ENCODE measurements at regions not wholly inside any gene's neighbourhood (a gene's known extent, or its start where the extent isn't known, plus 50 kb on each side); places are given as distances from the start of the nearest gene placed in this dataset.
"Not testable (repeated sequence)": the region's sequence is repeated elsewhere in the genome, so short reads cannot be mapped to it uniquely, and the experiment has no call there.

GRCh38 chr16:29605593-29606205 is 57.3 kb upstream of the SPN start (continued):
- TF ChIP-seq HNF1A (IDR thresholded peaks at IDR 0.05; ENCODE audit: low read depth) = peak; percentile 63
- TF ChIP-seq HNF1A (CRISPR knock-in tag; IDR thresholded peaks at IDR 0.05; ENCODE audit: borderline replicate concordance) = peak; percentile 84; the same call in 1 of the 2 replicates
- TF ChIP-seq FOXK1 (CRISPR knock-in tag; IDR thresholded peaks at IDR 0.05; ENCODE audit: borderline replicate concordance, low read depth) = peak; percentile 74; the same call in 1 of the 2 replicates
- TF ChIP-seq THRA (CRISPR knock-in tag; IDR thresholded peaks at IDR 0.05; ENCODE audit: borderline replicate concordance) = peak; percentile 95; the same call in 1 of the 2 replicates
- TF ChIP-seq DMAP1 (CRISPR knock-in tag; IDR thresholded peaks at IDR 0.05) = peak; percentile 83
- peak; percentile 97 for TF ChIP-seq ARID5B (CRISPR knock-in tag; IDR thresholded peaks at IDR 0.05)
- peak; percentile 83; the same call in 1 of the 2 replicates for TF ChIP-seq KDM3A (CRISPR knock-in tag; IDR thresholded peaks at IDR 0.05; ENCODE audit: low read depth)
- TF ChIP-seq ZNF768 (CRISPR knock-in tag; IDR thresholded peaks at IDR 0.05) = peak; percentile 17; the same call in 1 of the 2 replicates
- 0 out of 2 replicates have a peak, but pooled peaks have one; percentile 54 for TF ChIP-seq BORCS8-MEF2B (CRISPR knock-in tag; IDR thresholded peaks at IDR 0.05)
- TF ChIP-seq, protein P1, sequence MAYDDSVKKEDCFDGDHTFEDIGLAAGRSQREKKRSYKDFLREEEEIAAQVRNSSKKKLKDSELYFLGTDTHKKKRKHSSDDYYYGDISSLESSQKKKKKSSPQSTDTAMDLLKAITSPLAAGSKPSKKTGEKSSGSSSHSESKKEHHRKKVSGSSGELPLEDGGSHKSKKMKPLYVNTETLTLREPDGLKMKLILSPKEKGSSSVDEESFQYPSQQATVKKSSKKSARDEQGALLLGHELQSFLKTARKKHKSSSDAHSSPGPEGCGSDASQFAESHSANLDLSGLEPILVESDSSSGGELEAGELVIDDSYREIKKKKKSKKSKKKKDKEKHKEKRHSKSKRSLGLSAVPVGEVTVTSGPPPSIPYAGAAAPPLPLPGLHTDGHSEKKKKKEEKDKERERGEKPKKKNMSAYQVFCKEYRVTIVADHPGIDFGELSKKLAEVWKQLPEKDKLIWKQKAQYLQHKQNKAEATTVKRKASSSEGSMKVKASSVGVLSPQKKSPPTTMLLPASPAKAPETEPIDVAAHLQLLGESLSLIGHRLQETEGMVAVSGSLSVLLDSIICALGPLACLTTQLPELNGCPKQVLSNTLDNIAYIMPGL (CRISPR knock-in tag; IDR thresholded peaks at IDR 0.05; ENCODE audit: borderline replicate concordance in 1 of 2, low read depth in 1 of 2) = peak in 1 of 2 experiments; percentile 32; a peak in 1 of 4 replicates
- peak; percentile 98 for TF ChIP-seq RXRA (CRISPR knock-in tag; IDR thresholded peaks at IDR 0.05)
- peak; percentile 66; the same call in 1 of the 2 replicates for TF ChIP-seq ARNT2 (CRISPR knock-in tag; IDR thresholded peaks at IDR 0.05; ENCODE audit: low read depth)
- TF ChIP-seq KAT7 (CRISPR knock-in tag; IDR thresholded peaks at IDR 0.05; ENCODE audit: borderline replicate concordance) = 0 out of 2 replicates have a peak, but pooled peaks have one; percentile 51
- TF ChIP-seq ZKSCAN8 (CRISPR knock-in tag; IDR thresholded peaks at IDR 0.05; ENCODE audit: borderline replicate concordance) = 0 out of 2 replicates have a peak, but pooled peaks have one; percentile 34
- peak; percentile 23 for TF ChIP-seq ASH2L (IDR thresholded peaks at IDR 0.05; ENCODE audit: insufficient read length, low read depth, low read length)
- peak; percentile 20; the same call in 1 of the 2 replicates for TF ChIP-seq HNF4G (IDR thresholded peaks at IDR 0.05; ENCODE audit: borderline replicate concordance, low read depth, low read length)
- TF ChIP-seq HNF4G (CRISPR knock-in tag; IDR thresholded peaks at IDR 0.05; ENCODE audit: borderline replicate concordance, low read depth) = not testable (repeated sequence)

Measured in HepG2 (cell line).